HG02759 (cell line): ENCODE measurements at regions not wholly inside any gene's neighbourhood (a gene's known extent, or its start where the extent isn't known, plus 50 kb on each side); places are given as distances from the start of the nearest gene placed in this dataset.

ENCODE experiments used
- ATAC-seq: cut with Tn5 transposase; IDR thresholded peaks from one replicate; pipeline ENCODE4 v1.9.1; 2021; ENCODE audit warnings: mild to moderate bottlenecking, moderate library complexity; ENCODE audit not compliant: unreplicated experiment

GRCh38 chrX:65034668-65035445 is 58.6 kb upstream of the ZC4H2 start, which contains the start of gene ZC3H12B:
Gene ZC3H12B, plus strand, starts transcription at chrX:65034826.
- peak; percentile 97 for ATAC-seq

GRCh38 chrX:65034292-65034667 is 58.0 kb upstream of the ZC4H2 start:
- ATAC-seq: no peak
